SK-N-SH (cell line): ENCODE measurements at regions not wholly inside any gene's neighbourhood (a gene's known extent, or its start where the extent isn't known, plus 50 kb on each side); places are given as distances from the start of the nearest gene placed in this dataset.

Experiments used
- CHD2 ChIP-seq: fragments of 150-350 bp; IDR thresholded peaks from 2 replicates; pipeline ENCODE4 v1.6.1; 2018; ENCODE audit warnings: low read length; ENCODE audit not compliant: partially characterized antibody
- CTCF ChIP-seq: fragments of 200-600 bp; sonication (generic); IDR thresholded peaks from 2 replicates; pipeline ENCODE4 v1.6.1; 2017; ENCODE audit warnings: antibody characterized with exemption, mild to moderate bottlenecking, moderate library complexity
- EP300 ChIP-seq, 2 experiments: IDR thresholded peaks; 2 replicates each; pipeline versions ENCODE4 v1.4.0 to v1.6.1; 2012; ENCODE audit warnings: borderline replicate concordance in 1 of 2, low read depth in 1 of 2, low read length in 1 of 2
- EZH2phosphoT487 ChIP-seq: fragments of 200-600 bp; sonication (generic); IDR thresholded peaks from 2 replicates; pipeline ENCODE4 v1.6.1; 2017; ENCODE audit warnings: low read depth, mixed run types, mild to moderate bottlenecking, antibody characterized with exemption, moderate library complexity, borderline replicate concordance
- FOSL2 ChIP-seq: IDR thresholded peaks from 2 replicates; pipeline ENCODE4 v1.4.0; 2012; ENCODE audit warnings: low read depth, mild to moderate bottlenecking, moderate library complexity, borderline replicate concordance
- FOXJ3 ChIP-seq: sonication (generic); formaldehyde crosslinking; IDR thresholded peaks from 2 replicates; pipeline ENCODE4 v1.5.1; 2020; ENCODE audit warnings: mild to moderate bottlenecking, missing genetic modification reagents
- FOXM1 ChIP-seq: IDR thresholded peaks from 2 replicates; pipeline ENCODE4 v1.4.0; 2012; ENCODE audit warnings: low read depth, mild to moderate bottlenecking
- GABPA ChIP-seq: IDR thresholded peaks from 2 replicates; pipeline ENCODE4 v1.4.0; 2012; ENCODE audit warnings: low read depth, mild to moderate bottlenecking
- GATA2 ChIP-seq: sonication (generic); formaldehyde crosslinking; IDR thresholded peaks from 2 replicates; pipeline ENCODE4 v1.5.0; 2020; ENCODE audit warnings: mild to moderate bottlenecking, missing genetic modification reagents
- IRF3 ChIP-seq: fragments of 150-350 bp; IDR thresholded peaks from 2 replicates; pipeline ENCODE4 v1.6.1; 2016; ENCODE audit warnings: mild to moderate bottlenecking, low read depth, low read length
- MEF2A ChIP-seq: IDR thresholded peaks from 2 replicates; pipeline ENCODE4 v1.4.0; 2012; ENCODE audit warnings: low read depth, borderline replicate concordance
- NFIC ChIP-seq: IDR thresholded peaks from 2 replicates; pipeline ENCODE4 v1.4.0; 2012; ENCODE audit warnings: borderline replicate concordance
- NRF1 ChIP-seq: IDR thresholded peaks from 2 replicates; pipeline ENCODE4 v1.6.1; 2012; ENCODE audit warnings: low read depth, mild to moderate bottlenecking, low read length
- PBX3 ChIP-seq: IDR thresholded peaks from 2 replicates; pipeline ENCODE4; 2012
- POLR2AphosphoS5 ChIP-seq: IDR thresholded peaks from 2 replicates; pipeline ENCODE4 v1.6.1; 2012; ENCODE audit warnings: low read depth, low read length
- RAD21 ChIP-seq: IDR thresholded peaks from 2 replicates; pipeline ENCODE4 v1.6.1; 2012; ENCODE audit warnings: mild to moderate bottlenecking, low read length
- REST ChIP-seq: IDR thresholded peaks from 2 replicates; pipeline ENCODE4 v1.6.1; 2012; ENCODE audit warnings: mild to moderate bottlenecking, low read depth, low read length, moderate library complexity
- RFX5 ChIP-seq: IDR thresholded peaks from 2 replicates; pipeline ENCODE4 v1.6.1; 2012; ENCODE audit warnings: mild to moderate bottlenecking, improper control_type of control experiment, low read length
- RXRA ChIP-seq: IDR thresholded peaks from 2 replicates; pipeline ENCODE4 v1.4.0; 2012; ENCODE audit warnings: low read depth, mild to moderate bottlenecking, borderline replicate concordance
- ZBTB33 ChIP-seq: IDR thresholded peaks from 2 replicates; pipeline ENCODE4 v1.4.0; 2012; ENCODE audit warnings: low read depth, borderline replicate concordance

- TF ChIP-seq REST (no peak), EZH2phosphoT487 (no peak), CHD2 (no peak), PBX3 (peak; percentile 55), CTCF (no peak), FOXJ3 (no peak), GATA2 (CRISPR knock-in tag) (no peak), EP300 (IDR thresholded peaks at IDR 0.05; ENCODE audit: borderline replicate concordance in 1 of 2, low read depth in 1 of 2, low read length in 1 of 2) (0 out of 4 replicates have a peak, but pooled peaks of 1 of the 2 experiments have one; percentile 18), RFX5 (no peak), RXRA (peak; percentile 94), POLR2AphosphoS5 (peak; percentile 74), RAD21 (no peak), ZBTB33 (0 out of 2 replicates have a peak, but pooled peaks have one; percentile 21), FOXM1 (peak; percentile 55; the same call in 1 of the 2 replicates), NRF1 (no peak), IRF3 (no peak), MEF2A (no peak), NFIC (peak; percentile 57; the same call in 1 of the 2 replicates), FOSL2 (0 out of 2 replicates have a peak, but pooled peaks have one; percentile 0), GABPA (no peak)
Measured at GRCh38 chr6:25192590-25193459, 86.3 kb upstream of the CARMIL1 start (continued).
